ENCODE measurements at regions not wholly inside any gene's neighbourhood (a gene's known extent, or its start where the extent isn't known, plus 50 kb on each side); places are given as distances from the start of the nearest gene placed in this dataset.

DNA sequence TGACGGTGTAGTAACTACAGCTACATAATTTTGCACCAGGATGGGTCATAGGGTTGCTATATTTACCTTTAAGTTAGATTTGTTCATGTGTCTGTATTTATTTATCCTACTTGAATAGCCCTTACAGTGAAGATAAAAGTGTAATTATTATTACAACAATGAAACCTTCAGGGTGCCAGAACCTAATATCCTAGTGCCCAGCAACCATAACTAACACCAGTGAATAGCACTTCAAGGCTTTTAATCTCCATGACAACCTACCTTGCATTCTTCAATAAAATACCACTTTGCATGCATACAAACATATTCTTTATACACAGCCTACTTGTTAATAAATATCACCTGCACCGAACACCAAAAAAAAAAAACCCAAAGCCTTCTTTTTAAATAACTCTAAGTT lies 58.7 kb upstream of the G2E3 start:
- TF ChIP-seq POLR2A (IDR thresholded peaks at IDR 0.05; ENCODE audit: low read length), result no peak
- TF ChIP-seq GATA1 (IDR thresholded peaks at IDR 0.05; ENCODE audit: low read depth, low read length), result no peak
- DNase-seq, result no peak

DNA sequence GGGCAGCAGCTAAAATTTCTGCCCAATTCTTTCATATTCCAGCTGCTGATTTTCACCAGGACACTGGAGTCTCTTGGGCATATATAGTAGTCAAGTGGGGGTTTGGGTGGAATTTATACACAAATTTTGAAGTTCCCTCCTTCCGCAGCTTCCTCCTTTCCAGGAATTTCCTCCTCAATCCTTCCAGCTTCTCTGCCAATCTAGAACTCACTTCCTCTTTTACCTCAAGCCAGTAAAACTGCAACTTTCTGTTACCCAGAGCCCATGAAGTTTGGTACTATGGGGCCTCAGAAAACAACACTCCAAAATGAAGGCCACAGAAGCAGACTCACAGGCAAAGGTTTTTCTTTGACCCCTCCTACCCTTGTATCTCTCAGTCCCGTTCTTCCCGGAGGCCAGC lies 51.7 kb upstream of the G2E3 start:
- DNase-seq, result no peak
- TF ChIP-seq GATA1 (IDR thresholded peaks at IDR 0.05; ENCODE audit: low read depth, low read length), result no peak
- no peak for TF ChIP-seq POLR2A (IDR thresholded peaks at IDR 0.05; ENCODE audit: low read length)

Measured in erythroblast (primary cell).